ENCODE measurements at regions not wholly inside any gene's neighbourhood (a gene's known extent, or its start where the extent isn't known, plus 50 kb on each side); places are given as distances from the start of the nearest gene placed in this dataset.

DNA sequence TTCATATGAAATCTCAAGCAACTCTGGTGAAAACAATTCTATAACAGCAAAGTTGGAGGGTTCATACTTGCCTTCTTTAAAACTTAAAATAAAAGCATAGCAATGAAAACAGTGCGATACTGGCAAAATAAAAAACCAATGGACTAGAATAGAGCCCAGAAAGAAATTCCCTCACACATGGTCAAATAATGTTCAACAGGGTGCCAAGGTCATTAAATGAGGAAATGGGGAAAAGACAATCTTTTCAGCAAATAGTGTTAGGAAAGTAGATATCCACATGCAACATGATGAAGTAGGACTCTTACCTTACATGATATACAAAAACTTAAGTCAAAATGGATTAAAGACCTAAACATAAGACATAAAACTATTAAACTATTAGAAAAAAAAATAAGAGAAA lies 970.2 kb upstream of the AGA start:
- no peak overlapping the region for H2AFZ ChIP-seq (ENCODE audit: low read depth, low read length, poor library complexity, severe bottlenecking)
- H3K27ac ChIP-seq (ENCODE audit: low read depth, low read length) = no peak overlapping the region
- ChIA-PET RAD21 (ENCODE audit: low non-redundant PET in 1 of 2, low total read pairs in 2 of 2, uncharacterized antibody in 2 of 2, unreplicated experiment in 2 of 2) (no interaction called here), POLR2A (no interaction called here), CTCF (no interaction called here)
- H4K20me1 ChIP-seq (ENCODE audit: insufficient read depth) = no peaks in the 10 kb centered on the region
- no peaks in the 10 kb centered on the region for H3K36me3 ChIP-seq (ENCODE audit: control insufficient read depth in 1 of 2, insufficient read depth in 2 of 2, low read length in 2 of 2)
- ATAC-seq (no peak), DNase-seq (ENCODE audit: low read depth, low spot score) (no peak)
- H3K27me3 ChIP-seq (ENCODE audit: insufficient read depth, low read length) = no peaks in the 10 kb centered on the region
- BruUV-seq (replicated peaks) = no TSS peak
- no peaks in the 10 kb centered on the region for H3K4me1 ChIP-seq (ENCODE audit: control insufficient read depth in 1 of 2, insufficient read depth in 2 of 2, low read length in 2 of 2)
- H3K79me2 ChIP-seq (ENCODE audit: insufficient read depth, low read length) = no peaks in the 10 kb centered on the region
- no peak for TF ChIP-seq TCF7L2 (IDR thresholded peaks at IDR 0.05; ENCODE audit: borderline replicate concordance, extremely low read depth, insufficient read depth, insufficient read length)
- TF ChIP-seq CEBPB (IDR thresholded peaks at IDR 0.05; ENCODE audit: low read depth) = no peak
- no peak for TF ChIP-seq SRF (IDR thresholded peaks at IDR 0.05; ENCODE audit: low read depth)
- TF ChIP-seq, protein P1, sequence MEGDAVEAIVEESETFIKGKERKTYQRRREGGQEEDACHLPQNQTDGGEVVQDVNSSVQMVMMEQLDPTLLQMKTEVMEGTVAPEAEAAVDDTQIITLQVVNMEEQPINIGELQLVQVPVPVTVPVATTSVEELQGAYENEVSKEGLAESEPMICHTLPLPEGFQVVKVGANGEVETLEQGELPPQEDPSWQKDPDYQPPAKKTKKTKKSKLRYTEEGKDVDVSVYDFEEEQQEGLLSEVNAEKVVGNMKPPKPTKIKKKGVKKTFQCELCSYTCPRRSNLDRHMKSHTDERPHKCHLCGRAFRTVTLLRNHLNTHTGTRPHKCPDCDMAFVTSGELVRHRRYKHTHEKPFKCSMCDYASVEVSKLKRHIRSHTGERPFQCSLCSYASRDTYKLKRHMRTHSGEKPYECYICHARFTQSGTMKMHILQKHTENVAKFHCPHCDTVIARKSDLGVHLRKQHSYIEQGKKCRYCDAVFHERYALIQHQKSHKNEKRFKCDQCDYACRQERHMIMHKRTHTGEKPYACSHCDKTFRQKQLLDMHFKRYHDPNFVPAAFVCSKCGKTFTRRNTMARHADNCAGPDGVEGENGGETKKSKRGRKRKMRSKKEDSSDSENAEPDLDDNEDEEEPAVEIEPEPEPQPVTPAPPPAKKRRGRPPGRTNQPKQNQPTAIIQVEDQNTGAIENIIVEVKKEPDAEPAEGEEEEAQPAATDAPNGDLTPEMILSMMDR (IDR thresholded peaks at IDR 0.05 in 2 of 3, conservative IDR thresholded peaks at IDR 0.05 in 1 of 3; ENCODE audit: borderline replicate concordance in 1 of 3, insufficient read depth in 1 of 3, low read depth in 2 of 3, low read length in 2 of 3) = no peak
- no peak for TF ChIP-seq MAX (IDR thresholded peaks at IDR 0.05)
- no peaks in the 10 kb centered on the region for H3K9me2 ChIP-seq (ENCODE audit: insufficient read depth)
- intact Hi-C loops (cut with micrococcal nuclease) = loop anchor here (10.0 kb wide), 1 partner anchor 858 kb away; no protein-coding TSS in a partner anchor
- no peak overlapping the region for H3K4me3 ChIP-seq (replicated peaks in 1 of 2; ENCODE audit: low read depth in 1 of 2, low read length in 2 of 2)
- no peaks in the 10 kb centered on the region for H3K9me3 ChIP-seq (ENCODE audit: control insufficient read depth in 1 of 2, insufficient read depth in 1 of 2, low read depth in 1 of 2, low read length in 2 of 2)
- no peak overlapping the region for H3K4me2 ChIP-seq (ENCODE audit: low read length)
- no peak overlapping the region for H3K9ac ChIP-seq (ENCODE audit: low read length)

GRCh38 chr4:178414042-178414441 lies 971.8 kb upstream of the AGA start:
- Histone ChIP-seq H3K4me1 (ENCODE audit: control insufficient read depth in 1 of 2, insufficient read depth in 2 of 2, low read length in 2 of 2) (no peaks in the 10 kb centered on the region), H3K9me3 (ENCODE audit: control insufficient read depth in 1 of 2, insufficient read depth in 1 of 2, low read depth in 1 of 2, low read length in 2 of 2) (no peaks in the 10 kb centered on the region), H2AFZ (ENCODE audit: low read depth, low read length, poor library complexity, severe bottlenecking) (no peak overlapping the region), H3K79me2 (ENCODE audit: insufficient read depth, low read length) (no peaks in the 10 kb centered on the region), H4K20me1 (ENCODE audit: insufficient read depth) (no peaks in the 10 kb centered on the region), H3K36me3 (ENCODE audit: control insufficient read depth in 1 of 2, insufficient read depth in 2 of 2, low read length in 2 of 2) (no peaks in the 10 kb centered on the region), H3K27me3 (ENCODE audit: insufficient read depth, low read length) (no peaks in the 10 kb centered on the region), H3K9ac (ENCODE audit: low read length) (no peak overlapping the region), H3K4me2 (ENCODE audit: low read length) (no peak overlapping the region), H3K4me3 (replicated peaks in 1 of 2; ENCODE audit: low read depth in 1 of 2, low read length in 2 of 2) (no peak overlapping the region), H3K9me2 (ENCODE audit: insufficient read depth) (no peaks in the 10 kb centered on the region), H3K27ac (ENCODE audit: low read depth, low read length) (no peak overlapping the region)
- ChIA-PET CTCF (no interaction called here), RAD21 (ENCODE audit: low non-redundant PET in 1 of 2, low total read pairs in 2 of 2, uncharacterized antibody in 2 of 2, unreplicated experiment in 2 of 2) (no interaction called here), POLR2A (no interaction called here)
- intact Hi-C loops (cut with micrococcal nuclease) = loop anchor here (10.0 kb wide), 1 partner anchor 859 kb away; no protein-coding TSS in a partner anchor
- DNase-seq (ENCODE audit: low read depth, low spot score) (no peak), ATAC-seq (no peak)
- BruUV-seq (replicated peaks) = no TSS peak
- TF ChIP-seq EGR1 (IDR thresholded peaks at IDR 0.05; ENCODE audit: low read depth) (no peak), SIN3A (IDR thresholded peaks at IDR 0.05; ENCODE audit: low read depth) (no peak), ZNF274 (IDR thresholded peaks at IDR 0.05; ENCODE audit: low read depth, low read length) (no peak), JUND (IDR thresholded peaks at IDR 0.05) (no peak), ATF3 (IDR thresholded peaks at IDR 0.05) (no peak), EZH2 (IDR thresholded peaks at IDR 0.05) (no peak), POLR2AphosphoS5 (IDR thresholded peaks at IDR 0.05; ENCODE audit: low read depth, low read length) (no peak), CEBPB (IDR thresholded peaks at IDR 0.05; ENCODE audit: low read depth) (no peak), TCF7L2 (IDR thresholded peaks at IDR 0.05; ENCODE audit: borderline replicate concordance, extremely low read depth, insufficient read depth, insufficient read length) (no peak), SRF (IDR thresholded peaks at IDR 0.05; ENCODE audit: low read depth) (no peak), SP1 (IDR thresholded peaks at IDR 0.05; ENCODE audit: low read depth) (no peak), FOSL1 (IDR thresholded peaks at IDR 0.05; ENCODE audit: low read depth) (no peak), ZFX (IDR thresholded peaks at IDR 0.05) (no peak)
- TF ChIP-seq, protein P1 (IDR thresholded peaks at IDR 0.05 in 2 of 3, conservative IDR thresholded peaks at IDR 0.05 in 1 of 3; ENCODE audit: borderline replicate concordance in 1 of 3, insufficient read depth in 1 of 3, low read depth in 2 of 3, low read length in 2 of 3) = no peak

Measured in HCT116 (cell line).